Colon (tissue), 2 donors: ENCODE measurements at regions not wholly inside any gene's neighbourhood (a gene's known extent, or its start where the extent isn't known, plus 50 kb on each side); places are given as distances from the start of the nearest gene placed in this dataset.
"Not testable (repeated sequence)": the region's sequence is repeated elsewhere in the genome, so short reads cannot be mapped to it uniquely, and the experiment has no call there.

Experiments used
- FAIRE-seq: peaks from 2 replicates; lab custom pipeline; 2012; peaks lifted over from hg19 to GRCh38; lab: Jason Lieb, UNC
- donor health status: control.
- donor health status: control.

DNA sequence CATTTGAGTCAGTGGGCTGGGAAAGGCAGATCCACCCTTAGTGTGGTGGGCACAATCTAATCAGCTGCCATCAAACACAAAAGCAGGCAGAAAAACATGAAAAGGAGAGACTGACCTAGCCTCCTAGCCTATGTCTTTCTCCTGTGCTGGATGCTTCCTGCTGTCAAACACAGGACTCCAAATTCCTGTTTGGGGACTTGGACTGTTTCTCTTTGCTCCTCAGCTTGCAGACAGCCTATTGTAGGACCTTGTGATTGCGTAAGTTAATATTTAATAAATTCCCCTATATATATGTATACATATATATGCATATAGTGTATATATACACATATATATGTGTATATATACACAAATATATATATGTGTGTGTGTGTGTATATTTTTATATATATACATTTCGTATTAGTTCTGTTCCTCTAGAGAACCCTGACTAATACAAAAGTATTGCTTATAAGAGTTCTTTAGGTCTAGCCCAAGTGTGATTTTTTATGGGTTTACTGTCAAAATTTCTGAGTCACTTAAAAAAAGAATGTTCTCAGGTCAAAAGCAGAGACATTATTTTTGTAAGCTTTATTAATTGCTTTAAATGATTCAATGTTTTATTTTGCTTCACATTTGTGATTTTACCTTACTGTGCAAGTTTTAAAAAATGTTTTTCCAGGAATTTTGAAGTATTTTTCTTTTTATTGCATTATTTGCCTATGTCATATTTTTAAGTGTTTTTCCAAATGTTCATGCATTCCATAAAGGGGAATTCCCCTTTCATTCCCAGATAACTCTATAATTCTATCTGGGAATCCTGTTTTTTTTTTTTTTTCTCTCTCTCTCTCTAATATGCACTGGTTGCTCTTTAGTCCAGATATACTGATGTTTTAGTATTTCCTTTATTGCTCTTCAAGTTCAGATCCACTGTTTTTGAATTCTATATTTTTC, 92.1 kb upstream of the ADAMTS5 start:
- no peak for FAIRE-seq

DNA sequence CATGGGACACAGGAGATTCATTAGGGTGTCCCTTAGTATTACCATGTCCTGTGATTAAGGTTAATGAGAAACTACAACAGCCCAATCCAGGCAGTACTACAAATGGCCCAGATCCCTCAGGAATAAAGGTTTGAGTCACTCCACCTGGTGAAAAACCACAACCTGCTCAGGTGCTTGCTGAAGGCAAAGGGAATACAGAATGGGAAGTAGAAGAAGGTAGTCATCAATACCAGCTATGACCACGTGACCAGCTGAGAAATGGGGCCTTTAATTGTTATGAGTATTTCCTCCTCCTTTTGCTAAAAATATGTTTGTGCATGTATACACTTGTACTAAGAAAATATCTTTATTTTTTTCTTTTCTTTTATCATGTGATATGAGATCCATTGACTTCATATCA, 91.1 kb upstream of the ADAMTS5 start:
- FAIRE-seq, result no peak

DNA sequence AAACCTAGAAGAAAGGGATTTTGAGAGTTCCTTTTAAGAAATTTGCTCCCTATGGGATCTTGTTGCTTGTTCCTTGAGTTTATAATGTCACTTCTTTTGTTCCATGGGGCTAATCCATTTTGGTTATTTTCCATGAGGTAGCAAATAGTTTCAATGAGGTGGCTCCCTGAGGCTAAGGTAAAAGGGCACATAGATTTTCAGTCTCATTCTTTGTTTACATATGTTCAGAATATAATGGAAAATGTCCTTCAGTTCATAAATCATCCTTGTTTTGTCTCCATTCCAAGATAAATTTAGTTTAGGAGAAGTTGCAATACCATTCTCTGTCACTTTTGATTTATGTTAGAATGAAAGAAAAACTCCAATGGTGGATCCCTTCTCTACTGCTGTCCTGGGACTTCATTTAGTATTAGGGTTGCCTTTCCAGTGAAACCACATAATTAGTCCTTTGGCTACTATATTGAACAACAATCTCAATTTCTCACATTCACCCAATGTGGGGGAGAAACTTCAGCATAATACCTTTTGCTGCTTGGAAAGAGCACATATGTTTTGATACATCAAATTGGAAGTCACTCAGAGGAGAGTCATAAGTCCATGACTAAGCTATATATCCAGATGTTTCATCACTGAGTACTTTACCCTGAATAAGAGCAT, 80.9 kb upstream of the ADAMTS5 start:
- no peak for FAIRE-seq

DNA sequence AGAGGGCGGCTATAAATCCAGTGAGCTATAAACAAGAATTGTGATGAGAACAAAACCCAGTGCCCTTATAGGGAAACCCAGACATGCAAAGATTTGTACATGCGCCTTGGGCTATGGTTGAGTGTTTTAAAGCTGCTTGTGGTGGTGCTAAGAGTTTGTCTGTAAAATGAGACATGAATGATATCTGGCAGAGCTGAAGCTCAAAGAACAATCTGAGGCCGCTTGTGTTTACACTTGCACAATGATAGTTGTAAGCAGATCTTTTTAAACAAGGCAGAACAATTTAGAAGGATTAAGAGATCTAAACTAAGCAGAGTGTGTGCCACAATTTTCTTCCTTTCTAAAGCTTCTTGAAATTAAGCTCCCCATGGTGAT, 80.4 kb upstream of the ADAMTS5 start:
- FAIRE-seq, result no peak

DNA sequence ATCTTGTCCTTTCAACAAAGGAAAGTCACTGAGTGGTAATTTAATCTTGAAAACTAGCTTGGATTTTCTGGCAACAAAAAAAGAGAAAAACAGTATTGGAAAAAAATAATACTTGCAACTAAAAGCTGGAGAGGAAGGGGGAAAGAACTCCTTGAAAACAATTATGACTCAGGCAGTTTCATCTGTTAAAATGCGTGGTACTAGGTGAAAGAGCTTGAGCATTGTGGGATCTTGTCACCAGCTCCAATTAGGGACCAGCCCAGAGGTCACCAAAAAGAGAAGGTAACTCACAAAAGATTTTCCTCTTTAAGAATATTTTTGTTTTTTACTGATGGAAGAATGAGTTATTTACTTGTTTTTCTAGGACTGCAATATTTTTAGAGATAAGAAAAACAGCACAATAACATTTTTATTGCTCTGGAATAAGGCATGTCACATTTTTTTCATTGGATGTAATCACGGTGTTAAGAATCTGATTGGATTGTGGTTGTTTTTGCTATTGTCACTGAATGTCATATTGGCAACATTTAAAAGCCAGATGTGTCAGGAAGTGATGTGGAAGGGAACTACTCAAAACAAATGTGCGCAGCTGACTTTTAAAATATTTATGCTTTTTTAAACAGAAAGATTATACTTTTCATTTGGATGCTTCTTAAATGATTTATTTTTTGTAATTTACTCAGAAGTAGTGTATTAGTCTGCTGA, 78.5 kb upstream of the ADAMTS5 start:
- no peak for FAIRE-seq

GRCh38 chr21:27043377-27043776, 76.5 kb upstream of the ADAMTS5 start:
- FAIRE-seq, result no peak

- no peak for FAIRE-seq
Measured at GRCh38 chr21:27040738-27041469, 74.0 kb upstream of the ADAMTS5 start.

GRCh38 chr21:27036736-27037301, 69.9 kb upstream of the ADAMTS5 start:
- no peak for FAIRE-seq

DNA sequence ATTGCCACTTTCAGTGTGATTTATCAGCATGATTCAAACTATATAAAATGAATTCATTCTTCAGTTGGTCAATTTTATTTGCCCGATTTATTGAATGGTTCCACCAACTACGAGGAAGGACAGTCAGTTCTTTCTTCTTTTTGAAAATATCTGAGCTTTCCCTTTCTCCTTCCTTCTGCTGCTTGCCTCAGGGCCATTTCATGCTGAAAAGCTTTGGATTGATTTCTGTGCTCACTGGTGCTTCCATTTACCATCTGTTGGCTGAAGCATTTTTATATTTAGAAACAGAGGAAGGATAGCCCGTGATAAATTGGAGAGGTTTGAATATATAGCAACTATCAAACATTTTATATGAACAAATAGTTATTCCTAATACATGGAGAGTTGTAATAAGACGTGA, 68.9 kb upstream of the ADAMTS5 start:
- no peak for FAIRE-seq

DNA sequence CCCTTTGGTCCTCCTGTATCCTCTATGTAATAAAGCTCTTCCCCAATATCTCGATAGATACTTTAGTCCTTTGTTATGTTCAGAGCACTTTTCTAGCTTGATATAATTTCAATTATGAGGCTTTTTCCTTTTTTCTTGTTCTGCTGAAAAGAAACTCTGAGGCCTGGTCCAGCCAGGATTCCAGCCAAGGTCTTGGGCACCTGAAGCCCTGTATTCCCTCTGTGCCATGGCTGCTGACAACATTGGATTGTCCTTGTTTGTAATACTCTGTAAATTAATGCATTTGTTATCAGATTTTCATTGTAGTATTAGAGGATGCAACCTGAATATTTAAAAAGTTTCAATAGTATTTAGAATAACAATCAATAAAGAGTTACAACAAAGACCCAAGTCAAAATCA, 67.9 kb upstream of the ADAMTS5 start:
- FAIRE-seq, result no peak

DNA sequence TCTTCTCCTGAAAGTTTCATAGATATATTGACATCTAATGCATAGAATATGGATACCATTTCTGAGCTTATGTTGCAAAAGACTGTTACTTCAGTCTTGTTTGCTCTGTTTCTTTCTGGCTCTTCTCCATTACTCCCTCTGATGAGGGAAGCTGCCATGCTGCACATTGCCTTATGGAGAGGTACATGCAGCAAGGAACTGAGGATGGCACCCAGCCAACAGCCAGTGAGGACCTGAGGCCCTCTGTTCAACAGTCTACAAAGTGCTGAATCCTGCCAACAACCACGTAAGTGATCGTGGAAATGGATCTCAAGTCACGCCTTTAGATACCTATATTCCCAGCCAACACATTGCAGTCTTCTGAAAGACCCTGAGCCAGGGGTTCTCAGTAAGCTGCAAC, 66.6 kb upstream of the ADAMTS5 start:
- FAIRE-seq, result no peak

- FAIRE-seq, result no peak
Measured at GRCh38 chr21:27026501-27026900, 59.6 kb upstream of the ADAMTS5 start.

DNA sequence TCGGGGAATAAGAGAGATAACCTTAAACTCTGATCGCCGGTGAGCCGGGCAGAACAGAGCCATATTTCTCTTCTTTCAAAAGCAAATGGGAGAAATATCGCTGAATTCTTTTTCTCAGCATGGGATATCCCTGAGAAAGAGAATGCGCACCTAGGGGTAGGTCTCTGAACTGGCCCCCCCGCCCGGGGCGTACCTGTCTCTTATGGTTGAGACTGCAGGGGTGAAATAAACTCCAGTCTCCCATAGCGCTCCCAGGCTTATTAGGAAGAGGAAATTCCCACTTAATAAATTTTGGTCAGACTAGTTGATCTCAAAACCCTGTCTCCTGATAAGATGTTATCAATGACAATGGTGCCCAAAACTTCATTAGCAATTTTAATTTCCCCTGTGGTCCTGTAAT, 58.8 kb upstream of the ADAMTS5 start:
- FAIRE-seq, result not testable (repeated sequence)

- FAIRE-seq, result no peak
Measured at GRCh38 chr21:27024971-27025370, 58.1 kb upstream of the ADAMTS5 start.

- FAIRE-seq, result no peak
Measured at GRCh38 chr21:27024301-27024700, 57.4 kb upstream of the ADAMTS5 start.

- FAIRE-seq, result no peak
Measured at GRCh38 chr21:27023186-27023585, 56.3 kb upstream of the ADAMTS5 start.

- no peak for FAIRE-seq
Measured at GRCh38 chr21:27021801-27022200, 54.9 kb upstream of the ADAMTS5 start.

DNA sequence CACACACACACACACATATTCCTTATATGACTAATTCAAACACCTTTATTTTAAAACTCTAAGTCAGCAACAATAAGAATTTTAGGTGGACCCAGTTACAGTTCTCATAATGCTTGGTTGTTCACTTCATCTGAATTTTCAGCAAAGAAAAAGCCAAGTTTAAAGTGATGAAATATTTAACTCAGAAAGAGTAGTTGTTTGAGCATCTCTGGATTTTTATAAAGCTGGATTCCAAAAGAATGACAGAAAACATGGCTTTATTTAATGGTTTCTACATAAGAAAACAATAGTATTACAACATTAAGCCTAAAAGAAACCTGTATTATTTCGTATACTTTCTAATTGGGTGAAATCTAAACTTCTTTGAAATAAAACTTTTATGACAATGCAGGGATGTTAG, 54.2 kb upstream of the ADAMTS5 start:
- no peak for FAIRE-seq

- FAIRE-seq, result no peak
Measured at GRCh38 chr21:27017246-27017645, 50.4 kb upstream of the ADAMTS5 start.
